Liver (tissue), 7 donors: ENCODE measurements at regions not wholly inside any gene's neighbourhood (a gene's known extent, or its start where the extent isn't known, plus 50 kb on each side); places are given as distances from the start of the nearest gene placed in this dataset.

ENCODE experiments used
- DNase-seq: peaks from one replicate; pipeline ENCODE4 v3.0.0-alpha.2; 2017; ENCODE audit warnings: low spot score
- H3K27ac ChIP-seq, 2 donors: one replicate each; pipeline ENCODE4 v1.7.0; 2013; ENCODE audit warnings: inconsistent platforms in 2 of 2, low read length in 2 of 2, control low read depth in 1 of 2, low read depth in 1 of 2, mild to moderate bottlenecking in 1 of 2
- H3K27me3 ChIP-seq, 4 donors: one replicate each; pipeline versions ENCODE4 v1.6.1 to v1.7.0; 2013; ENCODE audit warnings: low read length in 3 of 4, inconsistent platforms in 1 of 4, mild to moderate bottlenecking in 1 of 4, moderate library complexity in 1 of 4; ENCODE audit not compliant: control insufficient read depth in 4 of 4, insufficient read depth in 4 of 4
- H3K36me3 ChIP-seq, 4 donors: one replicate each; pipeline versions ENCODE4 v1.6.1 to v1.7.0; 2013; ENCODE audit warnings: low read length in 3 of 4, mild to moderate bottlenecking in 3 of 4, low read depth in 1 of 4, moderate library complexity in 1 of 4; ENCODE audit not compliant: control insufficient read depth in 4 of 4, insufficient read depth in 3 of 4
- H3K4me1 ChIP-seq, 4 donors: one replicate each; pipeline versions ENCODE4 v1.6.1 to v1.7.0; 2013; ENCODE audit warnings: low read length in 3 of 4, mild to moderate bottlenecking in 3 of 4, moderate library complexity in 1 of 4; ENCODE audit not compliant: control insufficient read depth in 4 of 4, insufficient read depth in 4 of 4
- H3K4me3 ChIP-seq, 3 donors: one replicate each; pipeline versions ENCODE4 v1.6.1 to v1.7.0; 2013; ENCODE audit warnings: low read length in 3 of 3, control low read depth in 1 of 3, low read depth in 1 of 3, mild to moderate bottlenecking in 1 of 3
- H3K9ac ChIP-seq, 2 donors: one replicate each; pipeline ENCODE4 v1.7.0; 2013; ENCODE audit warnings: low read length in 2 of 2, mild to moderate bottlenecking in 2 of 2, moderate library complexity in 2 of 2, control low read depth in 1 of 2, low read depth in 1 of 2
- H3K9me3 ChIP-seq, 4 donors: one replicate each; pipeline versions ENCODE4 v1.6.1 to v1.7.0; 2013; ENCODE audit warnings: low read length in 3 of 4; ENCODE audit not compliant: control insufficient read depth in 4 of 4
- EGR1 ChIP-seq, 2 donors: IDR thresholded peaks; 2 replicates each; pipeline ENCODE4 v1.6.1; 2016 to 2018; ENCODE audit warnings: antibody characterized with exemption in 2 of 2, low read depth in 2 of 2
- FOXA1 ChIP-seq: IDR thresholded peaks from 2 replicates; pipeline ENCODE4 v1.6.1; 2016; ENCODE audit warnings: antibody characterized with exemption
- FOXA2 ChIP-seq: IDR thresholded peaks from 2 replicates; pipeline ENCODE4 v1.6.1; 2016; ENCODE audit warnings: antibody characterized with exemption
- GABPA ChIP-seq, 2 donors: IDR thresholded peaks in 1 of 2; conservative IDR thresholded peaks in 1 of 2; 2 replicates each; pipeline ENCODE4 v1.6.1; 2016; ENCODE audit warnings: antibody characterized with exemption in 2 of 2, mild to moderate bottlenecking in 1 of 2, moderate library complexity in 1 of 2
- HNF4G ChIP-seq: IDR thresholded peaks from 2 replicates; pipeline ENCODE4 v1.6.1; 2016; ENCODE audit warnings: antibody characterized with exemption
- JUND ChIP-seq, 2 donors: IDR thresholded peaks; 2 replicates each; pipeline ENCODE4 v1.6.1; 2016; ENCODE audit warnings: antibody characterized with exemption in 2 of 2
- NR2F2 ChIP-seq: IDR thresholded peaks from 2 replicates; pipeline ENCODE4 v1.6.1; 2016; ENCODE audit warnings: antibody characterized with exemption
- RXRA ChIP-seq, 2 donors: IDR thresholded peaks; 2 replicates each; pipeline ENCODE4 v1.6.1; 2017 to 2018; ENCODE audit warnings: antibody characterized with exemption in 2 of 2, mild to moderate bottlenecking in 1 of 2
- SP1 ChIP-seq: IDR thresholded peaks from 2 replicates; pipeline ENCODE4 v1.6.1; 2018; ENCODE audit warnings: antibody characterized with exemption, mild to moderate bottlenecking
- TAF1 ChIP-seq: conservative IDR thresholded peaks from 2 replicates; pipeline ENCODE4 v1.6.1; 2016; ENCODE audit warnings: antibody characterized with exemption, mild to moderate bottlenecking
- YY1 ChIP-seq: IDR thresholded peaks from 2 replicates; pipeline ENCODE4 v1.6.1; 2016; ENCODE audit warnings: antibody characterized with exemption, mild to moderate bottlenecking
- WGBS: extraction: QIAGEN DNeasy Blood & Tissue Kit; methylation state at CpG from one replicate; pipeline ENCODE4 v1.1.7; 2013; 5-methylcytosine and 5-hydroxymethylcytosine counted together
- TF ChIP-seq, protein P1 (sequence below): IDR thresholded peaks from 2 replicates; pipeline ENCODE4 v1.6.1; 2016; ENCODE audit warnings: antibody characterized with exemption
- TF ChIP-seq, protein P2 (sequence below): IDR thresholded peaks from 2 replicates; pipeline ENCODE4 v1.6.1; 2016; ENCODE audit warnings: antibody characterized with exemption, mild to moderate bottlenecking
- TF ChIP-seq, protein P3 (sequence below): IDR thresholded peaks from 2 replicates; pipeline ENCODE4 v1.6.1; 2016; ENCODE audit warnings: antibody characterized with exemption
- TF ChIP-seq, protein P4 (sequence below): IDR thresholded peaks from 2 replicates; pipeline ENCODE4 v1.6.1; 2016; ENCODE audit warnings: antibody characterized with exemption
- donor health status: healthy.
- donor health status: healthy.
- donor health status: healthy.
- donor health status: healthy.

DNA sequence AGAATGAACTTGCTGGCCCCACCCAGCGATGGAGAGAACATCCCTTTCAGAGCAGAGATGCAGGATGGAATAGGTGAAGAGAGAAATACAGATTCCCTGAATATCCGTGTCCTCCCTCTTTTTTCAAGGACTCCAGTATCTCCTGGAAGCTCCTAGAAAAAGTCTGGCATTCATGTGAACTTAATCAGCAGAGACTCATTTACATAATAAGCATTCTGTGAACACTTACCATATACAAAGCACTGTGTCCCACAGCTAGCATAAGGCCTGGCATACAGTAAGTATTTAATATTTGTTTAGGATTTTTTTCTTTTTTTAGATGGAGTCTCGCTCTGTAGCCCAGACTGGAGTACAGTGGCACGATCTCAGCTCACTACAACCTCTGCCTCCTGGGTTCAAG, 208.5 kb upstream of the RPL38 start:
- Histone ChIP-seq H3K4me1 (no peaks in the 10 kb centered on the region), H3K4me3 (no peak overlapping the region), H3K27me3 (peaks cover 0 to 6% (median 1%) of the 10 kb centered on the region in 4 donors), H3K27ac (no peak overlapping the region), H3K9ac (no peak overlapping the region), H3K36me3 (no peaks in the 10 kb centered on the region), H3K9me3 (no peaks in the 10 kb centered on the region)
- no peak for DNase-seq
- no peak for TF ChIP-seq RXRA (IDR thresholded peaks at IDR 0.05)
- TF ChIP-seq, protein P1, sequence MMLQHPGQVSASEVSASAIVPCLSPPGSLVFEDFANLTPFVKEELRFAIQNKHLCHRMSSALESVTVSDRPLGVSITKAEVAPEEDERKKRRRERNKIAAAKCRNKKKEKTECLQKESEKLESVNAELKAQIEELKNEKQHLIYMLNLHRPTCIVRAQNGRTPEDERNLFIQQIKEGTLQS = no peak
- TF ChIP-seq GABPA (IDR thresholded peaks at IDR 0.05 in 1 of 2, conservative IDR thresholded peaks at IDR 0.05 in 1 of 2) = no peak
- TF ChIP-seq, protein P2, sequence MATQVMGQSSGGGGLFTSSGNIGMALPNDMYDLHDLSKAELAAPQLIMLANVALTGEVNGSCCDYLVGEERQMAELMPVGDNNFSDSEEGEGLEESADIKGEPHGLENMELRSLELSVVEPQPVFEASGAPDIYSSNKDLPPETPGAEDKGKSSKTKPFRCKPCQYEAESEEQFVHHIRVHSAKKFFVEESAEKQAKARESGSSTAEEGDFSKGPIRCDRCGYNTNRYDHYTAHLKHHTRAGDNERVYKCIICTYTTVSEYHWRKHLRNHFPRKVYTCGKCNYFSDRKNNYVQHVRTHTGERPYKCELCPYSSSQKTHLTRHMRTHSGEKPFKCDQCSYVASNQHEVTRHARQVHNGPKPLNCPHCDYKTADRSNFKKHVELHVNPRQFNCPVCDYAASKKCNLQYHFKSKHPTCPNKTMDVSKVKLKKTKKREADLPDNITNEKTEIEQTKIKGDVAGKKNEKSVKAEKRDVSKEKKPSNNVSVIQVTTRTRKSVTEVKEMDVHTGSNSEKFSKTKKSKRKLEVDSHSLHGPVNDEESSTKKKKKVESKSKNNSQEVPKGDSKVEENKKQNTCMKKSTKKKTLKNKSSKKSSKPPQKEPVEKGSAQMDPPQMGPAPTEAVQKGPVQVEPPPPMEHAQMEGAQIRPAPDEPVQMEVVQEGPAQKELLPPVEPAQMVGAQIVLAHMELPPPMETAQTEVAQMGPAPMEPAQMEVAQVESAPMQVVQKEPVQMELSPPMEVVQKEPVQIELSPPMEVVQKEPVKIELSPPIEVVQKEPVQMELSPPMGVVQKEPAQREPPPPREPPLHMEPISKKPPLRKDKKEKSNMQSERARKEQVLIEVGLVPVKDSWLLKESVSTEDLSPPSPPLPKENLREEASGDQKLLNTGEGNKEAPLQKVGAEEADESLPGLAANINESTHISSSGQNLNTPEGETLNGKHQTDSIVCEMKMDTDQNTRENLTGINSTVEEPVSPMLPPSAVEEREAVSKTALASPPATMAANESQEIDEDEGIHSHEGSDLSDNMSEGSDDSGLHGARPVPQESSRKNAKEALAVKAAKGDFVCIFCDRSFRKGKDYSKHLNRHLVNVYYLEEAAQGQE = no peak
- no peak for TF ChIP-seq EGR1 (IDR thresholded peaks at IDR 0.05; ENCODE audit: low read depth in 2 of 2)
- TF ChIP-seq YY1 = no peak
- TF ChIP-seq FOXA2 = no peak
- no peak for TF ChIP-seq NR2F2
- TF ChIP-seq FOXA1 = no peak
- TF ChIP-seq HNF4G = no peak
- TF ChIP-seq, protein P3, sequence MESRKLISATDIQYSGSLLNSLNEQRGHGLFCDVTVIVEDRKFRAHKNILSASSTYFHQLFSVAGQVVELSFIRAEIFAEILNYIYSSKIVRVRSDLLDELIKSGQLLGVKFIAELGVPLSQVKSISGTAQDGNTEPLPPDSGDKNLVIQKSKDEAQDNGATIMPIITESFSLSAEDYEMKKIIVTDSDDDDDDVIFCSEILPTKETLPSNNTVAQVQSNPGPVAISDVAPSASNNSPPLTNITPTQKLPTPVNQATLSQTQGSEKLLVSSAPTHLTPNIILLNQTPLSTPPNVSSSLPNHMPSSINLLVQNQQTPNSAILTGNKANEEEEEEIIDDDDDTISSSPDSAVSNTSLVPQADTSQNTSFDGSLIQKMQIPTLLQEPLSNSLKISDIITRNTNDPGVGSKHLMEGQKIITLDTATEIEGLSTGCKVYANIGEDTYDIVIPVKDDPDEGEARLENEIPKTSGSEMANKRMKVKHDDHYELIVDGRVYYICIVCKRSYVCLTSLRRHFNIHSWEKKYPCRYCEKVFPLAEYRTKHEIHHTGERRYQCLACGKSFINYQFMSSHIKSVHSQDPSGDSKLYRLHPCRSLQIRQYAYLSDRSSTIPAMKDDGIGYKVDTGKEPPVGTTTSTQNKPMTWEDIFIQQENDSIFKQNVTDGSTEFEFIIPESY = no peak
- WGBS = 81% methylated on average over 4 of the region's 4 CpGs

DNA sequence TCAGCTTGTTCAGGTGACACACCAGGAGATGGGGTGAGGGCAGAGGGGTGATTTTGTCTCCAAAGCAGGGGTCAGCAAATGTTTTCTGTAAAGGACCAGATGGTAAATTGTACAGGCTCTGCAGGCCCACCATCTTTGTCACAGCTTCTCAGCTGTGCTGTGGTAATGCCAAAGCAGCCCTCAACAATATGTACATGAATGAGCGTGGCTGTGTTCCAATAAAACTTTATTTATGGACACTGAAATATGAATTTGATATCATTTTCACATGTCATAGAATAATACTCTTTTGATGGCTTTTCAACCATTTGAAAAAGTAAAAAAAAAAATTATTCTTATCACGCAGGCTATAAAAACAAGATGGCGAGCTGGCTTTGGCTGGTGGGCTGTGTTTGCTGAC, 206.4 kb upstream of the RPL38 start:
- no peak for DNase-seq
- no peaks in the 10 kb centered on the region for H3K36me3 ChIP-seq
- H3K27me3 ChIP-seq = peaks cover 0 to 6% (median 1%) of the 10 kb centered on the region in 4 donors
- 96% methylated on average over 3 of the region's 3 CpGs for WGBS
- TF ChIP-seq, protein P3 = no peak
- TF ChIP-seq, protein P1 = no peak
- TF ChIP-seq YY1 (no peak), RXRA (IDR thresholded peaks at IDR 0.05) (no peak), EGR1 (IDR thresholded peaks at IDR 0.05; ENCODE audit: low read depth in 2 of 2) (no peak), JUND (IDR thresholded peaks at IDR 0.05) (no peak), SP1 (no peak), GABPA (IDR thresholded peaks at IDR 0.05 in 1 of 2, conservative IDR thresholded peaks at IDR 0.05 in 1 of 2) (no peak), NR2F2 (no peak), FOXA2 (no peak), HNF4G (no peak), TAF1 (no peak), FOXA1 (no peak)
- TF ChIP-seq, protein P4, sequence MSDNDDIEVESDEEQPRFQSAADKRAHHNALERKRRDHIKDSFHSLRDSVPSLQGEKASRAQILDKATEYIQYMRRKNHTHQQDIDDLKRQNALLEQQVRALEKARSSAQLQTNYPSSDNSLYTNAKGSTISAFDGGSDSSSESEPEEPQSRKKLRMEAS = no peak
- no peaks in the 10 kb centered on the region for H3K9me3 ChIP-seq
- no peak overlapping the region for H3K27ac ChIP-seq
- H3K4me3 ChIP-seq = no peak overlapping the region
- no peak overlapping the region for H3K9ac ChIP-seq
- H3K4me1 ChIP-seq = no peaks in the 10 kb centered on the region
